ENCODE measurements at regions not wholly inside any gene's neighbourhood (a gene's known extent, or its start where the extent isn't known, plus 50 kb on each side); places are given as distances from the start of the nearest gene placed in this dataset.

DNA sequence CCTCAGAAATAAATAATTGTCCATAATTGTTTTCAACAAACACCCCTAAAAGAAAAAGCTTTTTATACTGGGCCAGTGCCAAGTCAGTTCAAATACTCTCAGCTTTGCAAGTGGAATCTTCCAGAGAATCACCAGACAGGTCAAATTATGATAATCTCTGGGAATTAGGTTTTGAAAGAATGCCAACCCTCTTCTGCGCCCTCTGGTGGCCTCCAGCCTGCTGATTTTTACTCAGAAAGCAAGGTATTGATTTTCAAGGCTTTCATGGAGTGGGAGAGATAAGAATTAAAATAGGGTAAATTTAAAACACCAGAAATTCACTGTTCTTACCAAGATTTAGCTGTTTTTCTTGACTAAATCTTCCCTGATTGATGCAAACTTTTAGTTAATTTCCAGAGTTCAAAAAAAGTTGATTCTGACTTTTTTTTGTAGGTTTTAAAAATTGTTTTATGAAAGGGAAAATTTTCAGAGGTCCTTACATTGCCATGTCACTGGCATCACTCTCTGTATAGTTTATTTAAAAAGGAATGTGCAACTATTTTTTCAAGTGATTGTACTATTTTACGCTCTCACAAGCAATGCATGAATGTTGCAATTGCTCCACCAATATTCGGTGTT, 282.9 kb upstream of the TNP1 start:
- DNase-seq = no peak

DNA sequence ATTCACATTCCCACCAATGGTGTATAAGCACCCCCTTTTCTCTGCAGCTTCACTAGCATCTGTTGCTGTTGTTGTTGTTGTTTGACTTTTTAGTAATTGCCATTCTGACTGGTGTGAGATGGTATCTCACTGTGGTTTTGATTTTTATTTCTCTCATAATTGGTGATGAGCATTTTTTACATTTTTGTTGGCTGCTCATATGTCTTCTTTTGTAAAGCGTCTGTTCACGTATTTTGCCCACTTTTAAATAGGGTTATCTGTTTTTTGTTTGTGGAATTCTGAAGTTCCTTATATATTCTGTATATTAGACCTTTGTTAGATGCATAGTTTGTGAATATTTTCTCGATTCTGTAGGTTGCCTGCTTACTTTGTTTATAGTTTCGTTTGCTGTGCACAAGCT, 278.4 kb upstream of the TNP1 start:
- DNase-seq = no peak

DNA sequence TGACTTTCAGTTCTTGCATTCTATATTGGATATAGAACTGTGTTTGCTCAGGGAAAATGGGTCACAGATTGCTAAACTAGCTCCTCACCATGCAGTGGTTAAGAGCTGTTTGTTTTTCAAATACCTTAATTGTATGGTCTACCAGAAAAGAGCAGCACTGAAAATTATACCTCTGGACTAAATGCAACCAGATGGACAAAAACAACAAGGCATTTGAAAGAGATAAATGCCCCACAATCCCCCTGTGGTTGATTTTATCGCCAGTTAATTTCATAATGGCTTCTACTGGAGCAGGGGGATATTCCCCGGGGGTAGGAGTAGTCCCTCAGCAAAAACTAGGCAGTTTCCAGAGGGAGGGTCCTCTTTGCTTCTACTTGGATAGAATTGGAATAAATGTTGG, 267.9 kb upstream of the TNP1 start:
- no peak for DNase-seq

DNA sequence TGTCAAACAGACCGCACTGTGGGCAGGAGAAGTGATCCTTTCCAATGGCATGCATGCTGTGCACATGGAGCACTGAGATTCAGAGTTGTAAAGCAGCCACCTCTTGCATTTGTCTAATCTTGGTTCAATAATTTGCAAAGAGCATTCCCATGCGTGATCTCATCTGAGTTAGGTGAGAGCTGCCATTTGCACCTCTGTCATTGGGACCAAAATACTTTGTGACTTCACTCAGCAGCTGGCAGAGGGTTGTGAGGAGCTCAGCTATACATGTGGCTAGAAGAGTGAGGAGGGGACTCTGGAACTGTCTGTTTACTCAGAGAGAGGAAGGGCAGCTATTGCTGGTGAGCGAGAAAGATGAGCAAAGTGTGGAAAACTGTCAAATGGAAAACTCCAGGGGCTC, 265.1 kb upstream of the TNP1 start:
- DNase-seq = no peak

GRCh38 chr2:217124050-217124449, 264.2 kb upstream of the TNP1 start:
- no peak for DNase-seq

GRCh38 chr2:217121565-217121964, 261.7 kb upstream of the TNP1 start:
- no peak for DNase-seq

DNA sequence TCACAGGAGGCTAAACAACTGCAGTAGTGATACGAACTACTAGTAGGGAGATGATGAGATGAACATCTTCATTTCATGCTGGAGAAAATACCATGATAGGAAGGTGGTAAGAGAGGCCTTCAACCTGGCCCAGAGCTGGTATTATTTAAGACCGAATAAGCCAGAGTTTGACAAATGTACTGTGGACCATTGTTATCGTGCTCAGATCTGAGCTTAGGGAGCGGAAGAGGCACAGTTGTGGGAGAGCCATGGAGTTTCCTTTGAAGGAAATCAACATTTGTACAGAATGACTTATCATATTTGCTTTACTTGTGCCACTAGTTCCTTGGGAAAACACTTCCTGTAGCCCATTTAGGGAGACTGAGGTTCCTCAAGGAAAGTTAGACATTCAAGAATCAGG, 260.6 kb upstream of the TNP1 start:
- no peak for DNase-seq

DNA sequence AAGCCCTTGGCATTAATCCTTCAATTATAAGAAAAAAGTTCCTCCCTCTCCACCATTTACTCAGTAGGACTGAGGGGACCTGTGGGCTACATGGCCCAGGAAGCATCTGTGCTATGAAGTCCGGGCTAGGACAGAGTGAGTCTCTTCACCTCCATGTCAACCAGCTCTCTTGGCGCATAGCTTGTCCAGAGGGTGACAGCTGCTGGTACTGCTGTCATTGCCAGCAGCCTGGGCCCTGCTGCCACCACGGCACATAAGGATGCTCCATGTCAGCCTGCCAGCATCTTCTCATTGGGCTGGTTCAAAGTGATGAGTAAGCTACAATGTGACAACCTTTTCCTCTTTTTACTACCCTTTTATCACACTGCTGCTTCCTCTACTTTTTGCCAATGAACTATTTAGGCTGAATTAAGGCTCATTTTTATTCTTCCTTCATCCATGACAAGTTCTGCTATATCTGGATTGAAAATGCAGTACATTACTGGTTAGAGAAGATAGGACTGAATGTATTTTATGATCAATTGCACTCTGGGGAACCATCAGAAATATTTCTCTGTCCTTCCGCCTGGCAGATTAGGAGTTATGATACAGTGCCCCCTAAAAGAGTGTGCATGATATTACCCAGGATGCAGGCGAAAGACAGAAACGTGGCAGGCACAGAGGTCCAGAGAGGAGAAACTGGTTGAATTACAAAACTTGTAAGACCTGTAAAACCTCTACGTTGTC, 258.9 kb upstream of the TNP1 start:
- no peak for DNase-seq

DNA sequence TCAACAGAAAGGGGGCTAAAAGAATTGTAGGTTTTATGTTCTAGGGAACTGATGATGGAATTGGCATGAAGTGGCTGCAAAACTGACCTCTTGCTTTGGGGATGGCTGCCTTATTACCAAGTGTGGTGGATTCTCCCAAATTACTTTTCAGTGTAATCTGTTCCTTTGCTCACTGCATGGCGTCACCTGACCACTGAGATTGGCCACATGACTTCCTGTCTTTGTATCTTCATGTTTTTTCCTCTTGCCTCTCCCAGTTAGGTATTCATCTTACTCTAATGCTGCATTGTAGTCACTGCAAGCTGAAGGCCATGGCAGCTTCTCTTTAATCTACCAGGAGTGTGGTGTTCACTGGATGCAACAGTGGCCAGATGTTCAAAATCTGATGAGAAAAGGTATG, 257.7 kb upstream of the TNP1 start:
- no peak for DNase-seq

GRCh38 chr2:217116610-217117009, 256.7 kb upstream of the TNP1 start:
- DNase-seq = no peak

DNA sequence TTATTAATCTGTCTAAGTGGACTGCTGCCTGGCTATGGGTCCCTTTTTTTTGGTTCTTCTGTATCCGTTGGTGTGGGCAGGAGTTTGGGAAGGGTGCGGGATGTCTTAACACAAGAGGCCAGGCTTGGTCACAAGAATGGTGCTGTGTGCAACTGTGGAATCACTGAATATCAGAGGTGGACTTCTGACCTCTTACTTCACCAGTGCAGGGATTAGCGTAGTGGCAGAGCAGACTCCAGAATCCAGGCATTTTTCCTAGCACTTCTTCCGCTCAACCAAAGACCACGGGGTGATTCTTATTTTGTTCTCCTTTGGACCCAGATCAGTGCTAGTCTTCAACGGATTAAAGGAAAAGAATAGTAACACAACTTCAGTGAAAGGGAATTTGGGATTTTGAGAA, 254.3 kb upstream of the TNP1 start:
- no peak for DNase-seq

GRCh38 chr2:217113491-217113890, 253.6 kb upstream of the TNP1 start:
- DNase-seq = no peak

GRCh38 chr2:217110550-217110949, 250.7 kb upstream of the TNP1 start:
- DNase-seq = no peak

DNA sequence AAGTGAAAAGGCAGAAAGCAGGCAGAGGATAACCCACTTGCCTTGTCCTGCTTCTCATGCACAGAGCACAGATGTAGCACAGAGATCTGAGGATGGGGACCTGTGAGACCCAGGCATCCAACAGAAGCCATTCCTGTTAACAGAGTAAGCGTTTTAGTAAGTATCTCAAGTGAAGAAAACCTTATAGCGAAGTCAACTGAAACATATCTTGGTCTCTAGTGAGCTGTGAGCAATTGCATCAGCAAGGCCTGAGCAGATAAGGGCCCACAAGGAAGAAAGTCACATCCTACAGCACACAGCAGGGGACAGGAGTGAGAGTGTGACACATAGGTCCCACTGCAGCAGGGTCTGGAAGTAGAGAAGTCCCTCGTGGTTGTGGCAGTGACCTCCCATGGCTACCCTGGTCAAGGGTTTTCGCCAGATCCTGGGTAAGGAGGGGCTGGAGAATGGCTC, 248.7 kb upstream of the TNP1 start:
- no peak for DNase-seq

DNA sequence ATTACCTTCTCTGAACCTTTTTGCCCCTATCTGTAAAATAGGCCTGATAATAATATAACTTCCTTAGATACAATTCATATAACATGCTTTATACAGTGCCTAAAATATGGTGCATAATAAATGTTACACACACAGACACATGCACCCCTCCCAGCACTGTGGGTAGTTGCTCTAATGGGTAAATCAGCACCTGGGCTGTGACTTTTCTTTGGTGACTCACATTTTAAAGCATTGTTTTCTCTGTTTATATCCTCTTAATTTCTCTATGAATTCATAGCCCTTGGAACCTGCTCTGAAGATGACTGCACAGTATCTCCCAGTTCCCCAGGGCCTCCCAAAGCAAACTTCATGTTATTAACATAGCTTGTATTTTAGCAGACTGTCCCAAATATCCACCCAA, 248.2 kb upstream of the TNP1 start:
- DNase-seq = no peak

DNA sequence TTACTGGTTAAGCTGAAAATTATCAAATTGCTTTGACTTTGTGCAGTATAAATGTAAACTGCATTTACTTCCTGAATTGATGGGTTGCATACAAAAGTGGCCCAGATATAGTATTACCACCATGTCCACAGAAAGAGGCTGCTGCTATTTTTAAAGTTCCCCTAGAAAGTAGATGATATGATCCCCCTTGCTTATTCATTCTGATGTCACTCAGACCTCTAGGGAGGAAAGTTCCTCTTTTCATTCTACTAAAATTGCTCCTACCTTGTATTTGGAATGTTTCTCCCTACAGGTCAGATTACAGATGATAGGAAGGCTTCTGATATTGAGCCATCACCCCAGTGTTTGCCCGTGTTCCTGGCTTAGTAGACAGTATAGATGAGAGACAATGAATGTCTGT, 247.6 kb upstream of the TNP1 start:
- DNase-seq = no peak

- no peak for DNase-seq
These were observed 246.8 kb upstream of the TNP1 start for GRCh38 chr2:217106650-217107014.

GRCh38 chr2:217105733-217106649, 246.1 kb upstream of the TNP1 start:
- DNase-seq = no peak

DNA sequence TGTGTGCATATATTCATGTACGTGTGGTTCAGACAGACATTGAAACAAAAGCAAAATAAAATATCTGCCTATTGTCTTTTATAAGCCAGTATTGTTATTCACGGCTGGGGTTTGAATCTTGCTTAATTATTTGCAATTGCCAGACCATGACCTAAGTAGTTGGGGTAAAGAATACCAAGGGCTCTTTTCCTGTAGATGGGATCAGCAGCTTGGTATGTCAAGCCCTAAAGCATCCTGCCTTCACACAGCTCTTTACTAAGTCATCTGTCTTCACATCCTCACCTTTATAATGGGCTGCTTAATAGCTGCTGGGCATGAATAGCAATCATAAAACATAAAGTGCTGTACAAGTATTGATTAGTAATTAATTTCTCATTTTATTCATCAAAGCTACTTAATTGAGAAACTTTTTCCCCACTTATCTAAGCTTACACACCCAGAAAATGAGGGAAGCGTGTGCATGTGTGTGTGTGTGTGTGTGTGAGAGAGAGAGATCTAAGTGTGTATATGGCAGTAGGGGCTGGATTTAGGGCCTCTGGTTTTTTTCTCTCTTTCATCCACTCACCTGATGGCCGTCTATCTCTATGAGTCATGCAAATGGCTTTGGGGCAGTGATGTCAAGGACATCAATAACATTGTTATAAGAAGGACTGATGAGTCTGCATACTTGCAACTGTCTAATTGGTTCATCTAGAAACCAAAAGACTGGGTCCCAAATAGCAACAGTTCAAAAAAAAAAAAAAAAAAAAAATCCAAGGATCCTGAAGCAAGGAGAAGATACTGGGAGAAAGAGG, 244.1 kb upstream of the TNP1 start:
- DNase-seq = no peak

- no peak for DNase-seq
These were observed 243.1 kb upstream of the TNP1 start for GRCh38 chr2:217102956-217103355.

GRCh38 chr2:217101972-217102371, 242.1 kb upstream of the TNP1 start:
- DNase-seq = no peak

DNA sequence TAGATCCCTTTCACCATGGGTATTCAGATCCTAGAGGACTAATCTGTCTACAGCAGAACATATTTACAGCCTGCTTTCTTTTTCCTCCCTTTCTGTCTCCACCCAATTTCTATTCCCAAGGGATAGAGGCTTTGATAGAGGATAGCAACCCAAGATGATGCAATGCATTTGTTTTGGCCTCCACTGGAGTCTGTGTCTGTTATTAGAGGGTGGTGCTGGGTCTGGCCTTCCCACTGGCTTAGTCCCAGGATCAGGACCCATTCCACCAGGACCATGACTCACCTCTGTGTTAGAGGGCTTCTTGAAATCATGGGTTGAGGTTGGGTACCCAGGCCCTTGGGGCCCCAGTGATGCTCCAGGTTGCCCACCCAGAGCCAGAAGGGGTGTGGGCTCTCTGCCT, 239.7 kb upstream of the TNP1 start:
- DNase-seq = no peak

GRCh38 chr2:217098435-217098834, 238.6 kb upstream of the TNP1 start:
- DNase-seq = no peak
